Hepatocyte (in vitro differentiated cells): ENCODE measurements at regions not wholly inside any gene's neighbourhood (a gene's known extent, or its start where the extent isn't known, plus 50 kb on each side); places are given as distances from the start of the nearest gene placed in this dataset.
"Not testable (repeated sequence)": the region's sequence is repeated elsewhere in the genome, so short reads cannot be mapped to it uniquely, and the experiment has no call there.

Experiments used
- EZH2phosphoT487 ChIP-seq: fragments of 200-600 bp; sonication (generic); IDR thresholded peaks from one replicate; pipeline ENCODE4 v1.6.1; 2018; ENCODE audit warnings: antibody characterized with exemption, mild to moderate bottlenecking, low read depth, moderate library complexity; ENCODE audit not compliant: unreplicated experiment, severe bottlenecking
- TF ChIP-seq, protein P1 (sequence below): fragments of 200-600 bp; sonication (generic); IDR thresholded peaks from 2 replicates; pipeline ENCODE4 v1.5.1; 2016; ENCODE audit warnings: antibody characterized with exemption, mild to moderate bottlenecking; ENCODE audit not compliant: poor library complexity

DNA sequence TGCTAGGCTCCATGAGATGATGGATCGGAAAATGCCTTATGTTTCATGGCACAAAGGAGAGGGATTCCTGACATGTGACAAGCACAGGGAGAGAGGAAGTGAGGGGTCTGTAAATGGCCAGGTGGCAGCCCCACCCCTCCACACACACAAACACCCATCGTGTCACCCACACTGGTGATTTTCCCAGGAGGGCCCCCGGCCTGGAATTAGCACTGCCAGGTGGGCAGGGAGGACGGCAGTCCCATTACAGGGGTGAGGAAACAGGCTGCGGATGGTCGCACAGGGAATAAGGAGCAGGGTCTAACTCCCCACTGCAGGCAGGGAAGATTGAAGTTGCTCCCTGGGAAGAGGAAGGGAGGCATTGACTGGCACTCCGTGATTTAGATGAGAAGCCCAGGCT is 395.3 kb upstream of the ZNF337 start:
- TF ChIP-seq, protein P1, sequence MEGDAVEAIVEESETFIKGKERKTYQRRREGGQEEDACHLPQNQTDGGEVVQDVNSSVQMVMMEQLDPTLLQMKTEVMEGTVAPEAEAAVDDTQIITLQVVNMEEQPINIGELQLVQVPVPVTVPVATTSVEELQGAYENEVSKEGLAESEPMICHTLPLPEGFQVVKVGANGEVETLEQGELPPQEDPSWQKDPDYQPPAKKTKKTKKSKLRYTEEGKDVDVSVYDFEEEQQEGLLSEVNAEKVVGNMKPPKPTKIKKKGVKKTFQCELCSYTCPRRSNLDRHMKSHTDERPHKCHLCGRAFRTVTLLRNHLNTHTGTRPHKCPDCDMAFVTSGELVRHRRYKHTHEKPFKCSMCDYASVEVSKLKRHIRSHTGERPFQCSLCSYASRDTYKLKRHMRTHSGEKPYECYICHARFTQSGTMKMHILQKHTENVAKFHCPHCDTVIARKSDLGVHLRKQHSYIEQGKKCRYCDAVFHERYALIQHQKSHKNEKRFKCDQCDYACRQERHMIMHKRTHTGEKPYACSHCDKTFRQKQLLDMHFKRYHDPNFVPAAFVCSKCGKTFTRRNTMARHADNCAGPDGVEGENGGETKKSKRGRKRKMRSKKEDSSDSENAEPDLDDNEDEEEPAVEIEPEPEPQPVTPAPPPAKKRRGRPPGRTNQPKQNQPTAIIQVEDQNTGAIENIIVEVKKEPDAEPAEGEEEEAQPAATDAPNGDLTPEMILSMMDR: not testable (repeated sequence)
- TF ChIP-seq EZH2phosphoT487: not testable (repeated sequence)
